ENCODE measurements at regions not wholly inside any gene's neighbourhood (a gene's known extent, or its start where the extent isn't known, plus 50 kb on each side); places are given as distances from the start of the nearest gene placed in this dataset.
"Not testable (repeated sequence)": the region's sequence is repeated elsewhere in the genome, so short reads cannot be mapped to it uniquely, and the experiment has no call there.

- Mint-ChIP-seq H3K4me1 (ENCODE audit: low read depth) (no peaks in the 10 kb centered on the region), H3K27me3 (ENCODE audit: low read depth) (no peaks in the 10 kb centered on the region), H3K9me3 (ENCODE audit: low read depth) (peaks cover 29% of the 10 kb centered on the region), H3K36me3 (ENCODE audit: low read depth) (no peaks in the 10 kb centered on the region), H3K4me3 (ENCODE audit: unreplicated experiment) (no peak overlapping the region), H3K27ac (ENCODE audit: unreplicated experiment) (no peak overlapping the region)
- no peak for DNase-seq (ENCODE audit: low spot score)
- TF ChIP-seq, protein P1, sequence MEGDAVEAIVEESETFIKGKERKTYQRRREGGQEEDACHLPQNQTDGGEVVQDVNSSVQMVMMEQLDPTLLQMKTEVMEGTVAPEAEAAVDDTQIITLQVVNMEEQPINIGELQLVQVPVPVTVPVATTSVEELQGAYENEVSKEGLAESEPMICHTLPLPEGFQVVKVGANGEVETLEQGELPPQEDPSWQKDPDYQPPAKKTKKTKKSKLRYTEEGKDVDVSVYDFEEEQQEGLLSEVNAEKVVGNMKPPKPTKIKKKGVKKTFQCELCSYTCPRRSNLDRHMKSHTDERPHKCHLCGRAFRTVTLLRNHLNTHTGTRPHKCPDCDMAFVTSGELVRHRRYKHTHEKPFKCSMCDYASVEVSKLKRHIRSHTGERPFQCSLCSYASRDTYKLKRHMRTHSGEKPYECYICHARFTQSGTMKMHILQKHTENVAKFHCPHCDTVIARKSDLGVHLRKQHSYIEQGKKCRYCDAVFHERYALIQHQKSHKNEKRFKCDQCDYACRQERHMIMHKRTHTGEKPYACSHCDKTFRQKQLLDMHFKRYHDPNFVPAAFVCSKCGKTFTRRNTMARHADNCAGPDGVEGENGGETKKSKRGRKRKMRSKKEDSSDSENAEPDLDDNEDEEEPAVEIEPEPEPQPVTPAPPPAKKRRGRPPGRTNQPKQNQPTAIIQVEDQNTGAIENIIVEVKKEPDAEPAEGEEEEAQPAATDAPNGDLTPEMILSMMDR (IDR thresholded peaks at IDR 0.05): no peak
Measured at GRCh38 chr2:147416099-147416498, 428.7 kb upstream of the ACVR2A start.

- peaks cover 33% of the 10 kb centered on the region for H3K9me3 Mint-ChIP-seq (ENCODE audit: low read depth)
- H3K27me3 Mint-ChIP-seq (ENCODE audit: low read depth); H3K36me3 Mint-ChIP-seq (ENCODE audit: low read depth); H3K4me1 Mint-ChIP-seq (ENCODE audit: low read depth); DNase-seq (ENCODE audit: low spot score); H3K27ac Mint-ChIP-seq (ENCODE audit: unreplicated experiment); H3K4me3 Mint-ChIP-seq (ENCODE audit: unreplicated experiment): not testable (repeated sequence)
Measured at GRCh38 chr2:147414656-147415055, 430.2 kb upstream of the ACVR2A start.

DNA sequence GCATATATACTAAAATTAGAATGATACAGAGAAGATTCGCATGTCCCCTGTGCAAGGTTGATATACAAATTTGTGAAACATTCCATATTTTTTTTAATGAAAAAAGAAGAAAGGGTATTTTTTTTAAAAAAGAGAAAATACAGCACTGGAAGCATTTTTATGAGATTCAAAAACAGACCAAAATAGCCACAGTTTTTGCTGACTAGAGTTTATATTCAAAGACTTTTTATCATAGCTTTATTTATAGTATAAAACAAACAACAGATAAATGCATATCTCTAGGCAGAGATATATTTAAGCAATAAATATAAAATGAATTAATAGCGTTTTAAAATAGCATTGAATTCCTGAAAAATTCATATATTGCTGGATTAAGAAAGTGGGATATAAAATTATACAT is 436.5 kb upstream of the ACVR2A start:
- no peak for DNase-seq (ENCODE audit: low spot score)
- Mint-ChIP-seq H3K9me3 (ENCODE audit: low read depth) (peaks cover 21% of the 10 kb centered on the region), H3K27ac (ENCODE audit: unreplicated experiment) (no peak overlapping the region), H3K4me1 (ENCODE audit: low read depth) (no peaks in the 10 kb centered on the region), H3K27me3 (ENCODE audit: low read depth) (peaks cover 2% of the 10 kb centered on the region), H3K4me3 (ENCODE audit: unreplicated experiment) (no peak overlapping the region), H3K36me3 (ENCODE audit: low read depth) (no peaks in the 10 kb centered on the region)
- TF ChIP-seq, protein P1 (IDR thresholded peaks at IDR 0.05): no peak

- Mint-ChIP-seq H3K4me3 (ENCODE audit: unreplicated experiment) (no peak overlapping the region), H3K36me3 (ENCODE audit: low read depth) (no peaks in the 10 kb centered on the region), H3K27ac (ENCODE audit: unreplicated experiment) (no peak overlapping the region), H3K9me3 (ENCODE audit: low read depth) (no peaks in the 10 kb centered on the region), H3K4me1 (ENCODE audit: low read depth) (no peaks in the 10 kb centered on the region), H3K27me3 (ENCODE audit: low read depth) (peaks cover 2% of the 10 kb centered on the region)
- no peak for DNase-seq (ENCODE audit: low spot score)
- TF ChIP-seq, protein P1 (IDR thresholded peaks at IDR 0.05): no peak
Measured at GRCh38 chr2:147405651-147406050, 439.2 kb upstream of the ACVR2A start.

DNA sequence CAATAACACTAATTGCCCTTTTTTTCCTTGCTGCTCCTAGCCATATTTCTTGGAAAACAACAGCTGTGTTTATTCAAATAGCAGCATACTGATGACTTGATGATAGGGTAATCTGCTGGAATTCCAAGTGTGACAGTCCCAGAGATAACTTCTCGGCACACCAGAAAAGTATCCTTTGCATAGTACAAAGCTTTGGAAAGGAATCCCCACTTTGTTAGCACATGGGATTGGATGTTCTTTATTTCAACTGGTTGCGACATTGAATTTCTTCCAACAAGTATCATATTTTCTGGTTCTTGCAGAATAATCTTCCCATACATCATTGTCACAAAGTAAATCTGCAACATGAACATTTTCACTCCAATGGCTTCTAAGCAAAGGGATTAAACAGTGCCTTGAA is 445.8 kb upstream of the ACVR2A start:
- H3K9me3 Mint-ChIP-seq (ENCODE audit: low read depth): no peaks in the 10 kb centered on the region
- no peak overlapping the region for H3K4me3 Mint-ChIP-seq (ENCODE audit: unreplicated experiment)
- no peak for DNase-seq (ENCODE audit: low spot score)
- H3K27ac Mint-ChIP-seq (ENCODE audit: unreplicated experiment): no peak overlapping the region
- H3K36me3 Mint-ChIP-seq (ENCODE audit: low read depth): no peaks in the 10 kb centered on the region
- TF ChIP-seq, protein P1 (IDR thresholded peaks at IDR 0.05): no peak
- H3K27me3 Mint-ChIP-seq (ENCODE audit: low read depth): peaks cover 2% of the 10 kb centered on the region
- no peaks in the 10 kb centered on the region for H3K4me1 Mint-ChIP-seq (ENCODE audit: low read depth)

DNA sequence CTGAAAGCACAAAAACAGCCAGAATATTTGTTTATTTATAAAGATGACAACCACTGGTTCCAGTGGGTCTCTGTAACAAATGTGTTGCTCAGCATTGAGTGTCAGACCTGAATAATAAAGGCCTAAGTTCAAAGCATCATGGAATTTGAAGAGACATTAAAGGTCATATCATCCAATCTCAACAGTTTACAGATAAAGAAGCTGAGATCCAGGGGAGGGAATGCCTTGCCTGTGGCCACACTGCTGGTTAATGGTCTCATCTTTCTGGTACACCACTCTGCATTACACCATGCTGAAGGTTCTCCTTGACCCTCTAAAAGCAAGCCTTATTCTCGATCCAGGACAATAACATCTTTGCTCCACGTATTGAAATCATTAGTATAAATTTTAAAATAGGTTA is 446.5 kb upstream of the ACVR2A start:
- TF ChIP-seq, protein P1 (IDR thresholded peaks at IDR 0.05): no peak
- Mint-ChIP-seq H3K27ac (ENCODE audit: unreplicated experiment) (no peak overlapping the region), H3K4me1 (ENCODE audit: low read depth) (no peaks in the 10 kb centered on the region), H3K9me3 (ENCODE audit: low read depth) (no peaks in the 10 kb centered on the region), H3K36me3 (ENCODE audit: low read depth) (no peaks in the 10 kb centered on the region), H3K4me3 (ENCODE audit: unreplicated experiment) (no peak overlapping the region), H3K27me3 (ENCODE audit: low read depth) (no peaks in the 10 kb centered on the region)
- no peak for DNase-seq (ENCODE audit: low spot score)
